B cell (primary cell): ENCODE measurements at regions not wholly inside any gene's neighbourhood (a gene's known extent, or its start where the extent isn't known, plus 50 kb on each side); places are given as distances from the start of the nearest gene placed in this dataset.
"Not testable (repeated sequence)": the region's sequence is repeated elsewhere in the genome, so short reads cannot be mapped to it uniquely, and the experiment has no call there.

Experiments
- ATAC-seq: fragments of 200-7000 bp; cut with Tn5 transposase; one replicate; pipeline ENCODE4 v1.10.0; 2021; ENCODE audit warnings: low read depth, mild to moderate bottlenecking, moderate number of reproducible peaks, moderate library complexity
- CTCF ChIA-PET: fragments of 350-600 bp; sonication (Branson Sonifier 250); formaldehyde crosslinking; loops from one replicate; lab custom pipeline; 2021; ENCODE audit warnings: antibody characterized with exemption, inconsistent platforms; lab: Charles Lee
- POLR2A ChIA-PET: fragments of 350-600 bp; sonication (Branson Sonifier 250); formaldehyde crosslinking; loops from one replicate; lab custom pipeline; 2021; ENCODE audit warnings: antibody characterized with exemption; lab: Charles Lee
- DNase-seq: peaks from one replicate; pipeline ENCODE4 v3.0.0; 2013
- H2AFZ ChIP-seq: 2 replicates; pipeline ENCODE4 v1.6.1; 2012; ENCODE audit warnings: mild to moderate bottlenecking, low read depth, low read length; ENCODE audit not compliant: insufficient read depth, poor library complexity, severe bottlenecking
- H3K27ac ChIP-seq, 2 donors: 1 replicate in 1 of 2; 2 replicates in 1 of 2; pipeline ENCODE4 v1.5.1; 2012 to 2013; ENCODE audit warnings: low read length in 2 of 2, mild to moderate bottlenecking in 2 of 2, moderate library complexity in 1 of 2
- H3K27me3 ChIP-seq, 4 experiments: fragments of 200-600 bp in 1 of 4; sonication (generic) in 1 of 4; replicated peaks in 1 of 4; 1 replicate in 2 of 4; 2 replicates in 2 of 4; pipeline versions ENCODE4 v1.6.1 to v1.7.0; 2013 to 2016; ENCODE audit warnings: low read length in 3 of 4, mild to moderate bottlenecking in 2 of 4, mixed read lengths in 1 of 4, moderate library complexity in 1 of 4; ENCODE audit not compliant: insufficient read depth in 4 of 4, control insufficient read depth in 3 of 4; ENCODE audit errors: control extremely low read depth in 1 of 4
- H3K36me3 ChIP-seq, 2 experiments: replicated peaks in 1 of 2; 1 replicate in 1 of 2; 2 replicates in 1 of 2; pipeline versions ENCODE4 v1.6.1 to v1.7.1; 2013; ENCODE audit warnings: low read length in 1 of 2; ENCODE audit not compliant: insufficient read depth in 2 of 2, control insufficient read depth in 1 of 2; ENCODE audit errors: control extremely low read depth in 1 of 2, extremely low read depth in 1 of 2
- H3K4me1 ChIP-seq, 2 donors: fragments of 200-600 bp in 1 of 2; sonication (generic) in 1 of 2; 1 replicate in 1 of 2; 2 replicates in 1 of 2; pipeline versions ENCODE4 v1.5.1 to v1.6.1; 2013 to 2017; ENCODE audit warnings: low read length in 2 of 2; ENCODE audit not compliant: control insufficient read depth in 2 of 2, insufficient read depth in 2 of 2
- H3K4me2 ChIP-seq: replicated peaks from 2 replicates; pipeline ENCODE3; 2012; ENCODE audit warnings: mild to moderate bottlenecking, low read depth, low read length; ENCODE audit not compliant: poor library complexity, severe bottlenecking
- H3K4me3 ChIP-seq, 5 experiments: fragments of 200-600 bp in 1 of 5; sonication (generic) in 1 of 5; 1 replicate in 3 of 5; 2 replicates in 2 of 5; pipeline versions ENCODE4 v1.5.1 to v1.7.0; 2011 to 2016; ENCODE audit warnings: low read length in 4 of 5, mild to moderate bottlenecking in 4 of 5, low read depth in 2 of 5, control low read depth in 1 of 5, moderate library complexity in 1 of 5; ENCODE audit not compliant: insufficient read depth in 1 of 5; ENCODE audit errors: control extremely low read depth in 1 of 5, extremely low read depth in 1 of 5
- H3K79me2 ChIP-seq: fragments of 200-600 bp; sonication (generic); one replicate; pipeline ENCODE4 v1.6.0; 2016; ENCODE audit warnings: low read length; ENCODE audit not compliant: control insufficient read depth, insufficient read depth
- H3K9ac ChIP-seq: fragments of 200-600 bp; sonication (generic); 2 replicates; pipeline ENCODE4 v1.6.1; 2017; ENCODE audit warnings: mild to moderate bottlenecking, low read length, moderate library complexity
- H3K9me3 ChIP-seq, 3 donors: one replicate each; pipeline versions ENCODE4 v1.6.1 to v1.7.1; 2013; ENCODE audit warnings: low read length in 2 of 3; ENCODE audit not compliant: control insufficient read depth in 2 of 3, insufficient read depth in 1 of 3; ENCODE audit errors: control extremely low read depth in 1 of 3
- H4K20me1 ChIP-seq: 2 replicates; pipeline ENCODE4 v1.6.0; 2012; ENCODE audit warnings: mild to moderate bottlenecking, low read length; ENCODE audit not compliant: insufficient read depth, control insufficient read depth, poor library complexity, severe bottlenecking
- H3K27ac Mint-ChIP-seq: one replicate; pipeline ENCODE4 v1.8.0; 2021; ENCODE audit warnings: mixed read lengths
- H3K27me3 Mint-ChIP-seq: one replicate; pipeline ENCODE4 v1.8.0; 2021; ENCODE audit warnings: mixed read lengths
- H3K4me1 Mint-ChIP-seq: one replicate; pipeline ENCODE4 v1.8.0; 2021; ENCODE audit warnings: mixed read lengths
- H3K4me3 Mint-ChIP-seq: one replicate; pipeline ENCODE4 v1.8.0; 2021; ENCODE audit warnings: mixed read lengths
- H3K9me3 Mint-ChIP-seq: one replicate; pipeline ENCODE4 v1.8.0; 2022; ENCODE audit warnings: mixed read lengths; ENCODE audit not compliant: insufficient read depth
- EZH2 ChIP-seq: IDR thresholded peaks from 2 replicates; pipeline ENCODE4 v1.6.1; 2012; ENCODE audit warnings: borderline replicate concordance, low read depth, mild to moderate bottlenecking, moderate library complexity, low read length; ENCODE audit not compliant: insufficient read depth, poor library complexity, severe bottlenecking
- WGBS: methylation state at CpG from one replicate; pipeline ENCODE4 v1.1.5; 2013; ENCODE audit warnings: missing lambda C conversion rate; ENCODE audit not compliant: insufficient coverage; 5-methylcytosine and 5-hydroxymethylcytosine counted together
- intact Hi-C: fragments of 100-400 bp; cut with micrococcal nuclease; formaldehyde crosslinking; loops from one replicate; pipeline ENCODE4 v1.10.0; 2022
- TF ChIP-seq, protein P1 (sequence below): fragments of 200-600 bp; IDR thresholded peaks from one replicate; pipeline ENCODE4 v1.8.0; 2022; ENCODE audit warnings: antibody characterized with exemption, mild to moderate bottlenecking

DNA sequence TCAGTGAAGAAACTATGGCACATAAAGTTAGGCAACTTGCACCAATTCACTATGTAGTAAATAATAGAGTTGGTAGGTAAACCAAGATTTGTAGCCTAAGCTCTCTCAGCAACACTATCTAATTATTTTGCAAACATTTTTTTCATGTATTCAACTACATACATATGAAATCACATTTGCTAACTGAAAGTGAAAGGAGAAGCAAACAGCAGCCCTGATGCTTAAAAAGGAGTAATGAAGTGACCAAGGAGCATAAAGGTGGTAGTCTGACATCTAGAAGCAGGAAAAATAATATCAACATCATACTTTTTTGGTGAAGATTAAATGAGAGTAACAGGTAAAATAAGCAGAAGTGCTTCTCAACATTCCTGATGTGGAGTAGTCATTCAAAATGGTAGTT is 603.7 kb downstream of the GRXCR1 start:
- H2AFZ ChIP-seq, result peak overlapping the region; percentile 3
- H3K27ac Mint-ChIP-seq, result no peak overlapping the region
- H3K9me3 ChIP-seq, result peaks cover 0 to 1% (median 0%) of the 10 kb centered on the region in 3 donors
- H3K4me1 Mint-ChIP-seq, result peaks cover 5% of the 10 kb centered on the region
- H3K27me3 ChIP-seq, result no peaks in the 10 kb centered on the region
- no peaks in the 10 kb centered on the region for H3K79me2 ChIP-seq
- TF ChIP-seq EZH2, result no peak
- TF ChIP-seq, protein P1, sequence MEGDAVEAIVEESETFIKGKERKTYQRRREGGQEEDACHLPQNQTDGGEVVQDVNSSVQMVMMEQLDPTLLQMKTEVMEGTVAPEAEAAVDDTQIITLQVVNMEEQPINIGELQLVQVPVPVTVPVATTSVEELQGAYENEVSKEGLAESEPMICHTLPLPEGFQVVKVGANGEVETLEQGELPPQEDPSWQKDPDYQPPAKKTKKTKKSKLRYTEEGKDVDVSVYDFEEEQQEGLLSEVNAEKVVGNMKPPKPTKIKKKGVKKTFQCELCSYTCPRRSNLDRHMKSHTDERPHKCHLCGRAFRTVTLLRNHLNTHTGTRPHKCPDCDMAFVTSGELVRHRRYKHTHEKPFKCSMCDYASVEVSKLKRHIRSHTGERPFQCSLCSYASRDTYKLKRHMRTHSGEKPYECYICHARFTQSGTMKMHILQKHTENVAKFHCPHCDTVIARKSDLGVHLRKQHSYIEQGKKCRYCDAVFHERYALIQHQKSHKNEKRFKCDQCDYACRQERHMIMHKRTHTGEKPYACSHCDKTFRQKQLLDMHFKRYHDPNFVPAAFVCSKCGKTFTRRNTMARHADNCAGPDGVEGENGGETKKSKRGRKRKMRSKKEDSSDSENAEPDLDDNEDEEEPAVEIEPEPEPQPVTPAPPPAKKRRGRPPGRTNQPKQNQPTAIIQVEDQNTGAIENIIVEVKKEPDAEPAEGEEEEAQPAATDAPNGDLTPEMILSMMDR, result no peak
- H3K4me3 ChIP-seq, result no peak overlapping the region
- H3K36me3 ChIP-seq, result no peaks in the 10 kb centered on the region
- ATAC-seq (no peak), DNase-seq (peak; percentile 6)
- no peaks in the 10 kb centered on the region for H4K20me1 ChIP-seq
- intact Hi-C loops, result no loop called here
- no peak overlapping the region for H3K9ac ChIP-seq
- H3K4me1 ChIP-seq, result no peaks in the 10 kb centered on the region
- H3K4me3 Mint-ChIP-seq, result no peak overlapping the region
- no peak overlapping the region for H3K27ac ChIP-seq
- ChIA-PET POLR2A (no interaction called here), CTCF (no interaction called here)
- peak overlapping the region; percentile 3 for H3K4me2 ChIP-seq
- no peaks in the 10 kb centered on the region for H3K27me3 Mint-ChIP-seq
- no peaks in the 10 kb centered on the region for H3K9me3 Mint-ChIP-seq

DNA sequence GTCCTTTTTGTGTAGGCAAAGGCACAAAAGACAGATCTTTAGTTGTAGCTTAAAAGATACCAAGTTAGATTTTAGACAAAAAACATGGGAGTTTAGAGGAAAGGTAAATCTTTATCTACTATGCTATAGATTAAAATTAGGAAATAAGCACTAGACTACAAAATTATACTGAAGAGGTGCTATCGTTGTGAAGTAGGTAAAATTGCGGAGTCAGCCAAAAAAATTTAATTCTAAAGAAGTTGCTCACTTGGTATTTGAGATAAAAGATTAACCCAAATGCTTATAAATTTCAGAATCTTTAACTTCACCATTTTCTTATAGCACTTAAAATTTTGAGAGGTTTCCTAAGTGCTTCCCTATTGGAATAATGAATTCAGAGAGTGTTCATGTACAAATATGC is 604.1 kb downstream of the GRXCR1 start:
- no peak overlapping the region for H3K27ac ChIP-seq
- Mint-ChIP-seq H3K4me1 (peaks cover 5% of the 10 kb centered on the region), H3K27me3 (no peaks in the 10 kb centered on the region), H3K27ac (no peak overlapping the region), H3K9me3 (no peaks in the 10 kb centered on the region), H3K4me3 (no peak overlapping the region)
- H3K36me3 ChIP-seq, result no peaks in the 10 kb centered on the region
- no peak overlapping the region for H3K4me3 ChIP-seq
- peak overlapping the region; percentile 3 for H2AFZ ChIP-seq
- no CpG with 5 or more reads among the region's 2 CpGs for WGBS
- CTCF ChIA-PET, result no interaction called here
- ATAC-seq (no peak), DNase-seq (no peak)
- H4K20me1 ChIP-seq, result no peaks in the 10 kb centered on the region
- H3K9me3 ChIP-seq, result no peaks in the 10 kb centered on the region
- H3K4me1 ChIP-seq, result no peaks in the 10 kb centered on the region
- H3K79me2 ChIP-seq, result no peaks in the 10 kb centered on the region
- POLR2A ChIA-PET, result no interaction called here
- H3K4me2 ChIP-seq, result peak overlapping the region; percentile 3
- intact Hi-C loops, result no loop called here
- TF ChIP-seq, protein P1, result no peak
- no peak for TF ChIP-seq EZH2
- H3K9ac ChIP-seq, result no peak overlapping the region
- H3K27me3 ChIP-seq, result no peaks in the 10 kb centered on the region

DNA sequence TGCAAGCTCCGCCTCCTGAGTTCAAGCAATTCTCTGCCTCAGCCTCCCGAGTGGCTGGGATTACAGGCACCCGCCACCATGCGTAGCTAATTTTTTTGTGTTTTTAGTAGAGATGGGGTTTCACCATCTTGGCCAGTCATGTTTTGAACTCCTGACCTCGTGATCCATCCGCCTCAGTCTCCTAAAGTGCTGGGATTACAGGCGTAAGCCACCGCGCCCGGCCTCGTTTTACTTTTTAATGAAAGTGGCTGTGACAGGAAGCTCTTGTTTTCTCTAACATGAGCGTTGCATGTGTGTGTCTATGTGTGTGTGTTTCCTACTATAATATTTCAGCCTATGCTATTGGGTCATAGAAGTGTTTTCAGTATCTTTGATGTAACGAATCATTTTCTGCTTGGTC is 613.3 kb downstream of the GRXCR1 start:
- H3K9me3 Mint-ChIP-seq, H3K27me3 ChIP-seq, H3K4me3 ChIP-seq, H3K9ac ChIP-seq, H3K27ac Mint-ChIP-seq, H4K20me1 ChIP-seq, H3K27ac ChIP-seq, H3K36me3 ChIP-seq, H3K4me2 ChIP-seq, H3K4me1 ChIP-seq, H3K27me3 Mint-ChIP-seq, POLR2A ChIA-PET, DNase-seq, CTCF ChIA-PET, H3K4me1 Mint-ChIP-seq, H2AFZ ChIP-seq, H3K79me2 ChIP-seq, intact Hi-C loops, H3K9me3 ChIP-seq, H3K4me3 Mint-ChIP-seq, ATAC-seq: not testable (repeated sequence)
- 96% methylated on average over 4 of the region's 13 CpGs for WGBS
